IMR-90 (cell line): ENCODE measurements at regions not wholly inside any gene's neighbourhood (a gene's known extent, or its start where the extent isn't known, plus 50 kb on each side); places are given as distances from the start of the nearest gene placed in this dataset.

Experiments
- ATAC-seq: fragments of 200-7000 bp; cut with Tn5 transposase; 2 replicates; pipeline ENCODE4 v1.9.1; 2020; ENCODE audit warnings: low read depth, mild to moderate bottlenecking, moderate library complexity
- BruUV-seq: library from RNA; stranded (reverse); fragments of 400-500 nt; replicated peaks from 2 replicates; lab custom pipeline; 2021; lab: Mats Ljungman, UMichigan
- CTCF ChIA-PET: fragments of 300-600 bp; formaldehyde crosslinking; extraction: SDS; loops from one replicate; lab custom pipeline; 2021; ENCODE audit warnings: antibody characterized with exemption; lab: Yijun Ruan, JAX
- POLR2A ChIA-PET: fragments of 300-600 bp; sonication (Branson Sonifier 250); formaldehyde crosslinking; loops from one replicate; lab custom pipeline; 2022; ENCODE audit warnings: antibody characterized with exemption; ENCODE audit not compliant: unreplicated experiment; lab: Charles Lee
- DNase-seq: peaks from one replicate; pipeline ENCODE4 v3.0.0; 2013
- H2AFZ ChIP-seq: replicated peaks from 2 replicates; pipeline ENCODE3; 2013; ENCODE audit warnings: low read length, mild to moderate bottlenecking; ENCODE audit not compliant: poor library complexity
- H2AK5ac ChIP-seq: 2 replicates; pipeline ENCODE4 v1.6.1; 2013; ENCODE audit warnings: low read depth, low read length, inconsistent platforms
- H2AK9ac ChIP-seq: replicated peaks from 2 replicates; pipeline ENCODE3; 2013; ENCODE audit warnings: mild to moderate bottlenecking, low read depth, low read length, moderate library complexity; ENCODE audit not compliant: poor library complexity
- H2BK120ac ChIP-seq: 2 replicates; pipeline ENCODE4 v1.6.1; 2013; ENCODE audit warnings: low read depth, low read length, inconsistent platforms
- H2BK15ac ChIP-seq: 3 replicates; pipeline ENCODE4 v1.6.1; 2013; ENCODE audit warnings: low read depth, low read length, inconsistent platforms
- H2BK20ac ChIP-seq: 2 replicates; pipeline ENCODE4 v1.6.1; 2013; ENCODE audit warnings: low read depth, mild to moderate bottlenecking, inconsistent platforms, low read length, moderate library complexity
- H2BK5ac ChIP-seq: 2 replicates; pipeline ENCODE4 v1.6.1; 2013; ENCODE audit warnings: mild to moderate bottlenecking, low read depth, low read length, inconsistent platforms; ENCODE audit not compliant: poor library complexity, severe bottlenecking
- H3K14ac ChIP-seq: replicated peaks from 2 replicates; pipeline ENCODE4 v1.6.1; 2013; ENCODE audit warnings: low read depth, low read length, inconsistent platforms
- H3K18ac ChIP-seq: 2 replicates; pipeline ENCODE4 v1.6.1; 2013; ENCODE audit warnings: low read depth, low read length, control low read depth
- H3K23ac ChIP-seq: 2 replicates; pipeline ENCODE4 v1.6.1; 2013; ENCODE audit warnings: low read depth, low read length, inconsistent platforms
- H3K27ac ChIP-seq: 2 replicates; pipeline ENCODE4 v1.5.1; 2013; ENCODE audit warnings: mild to moderate bottlenecking, control low read depth, low read length; ENCODE audit not compliant: insufficient read depth
- H3K27me3 ChIP-seq: 2 replicates; pipeline ENCODE4 v1.6.1; 2013; ENCODE audit warnings: low read length; ENCODE audit not compliant: control insufficient read depth, insufficient read depth
- H3K36me3 ChIP-seq: 2 replicates; pipeline ENCODE4 v1.6.1; 2013; ENCODE audit warnings: low read length, mixed read lengths; ENCODE audit not compliant: control insufficient read depth, insufficient read depth
- H3K4ac ChIP-seq: 2 replicates; pipeline ENCODE4 v1.6.1; 2013; ENCODE audit warnings: low read depth, low read length, inconsistent platforms
- H3K4me1 ChIP-seq: 2 replicates; pipeline ENCODE4 v1.6.1; 2013; ENCODE audit warnings: low read length, mixed read lengths; ENCODE audit not compliant: control insufficient read depth, insufficient read depth
- H3K4me2 ChIP-seq: 2 replicates; pipeline ENCODE4 v1.6.1; 2013; ENCODE audit warnings: low read depth, mild to moderate bottlenecking, control low read depth, low read length, moderate library complexity
- H3K4me3 ChIP-seq: 2 replicates; pipeline ENCODE4 v1.5.1; 2013; ENCODE audit warnings: low read depth, mild to moderate bottlenecking, control low read depth, low read length, moderate library complexity; ENCODE audit not compliant: insufficient read depth
- H3K56ac ChIP-seq: 2 replicates; pipeline ENCODE4 v1.6.1; 2013; ENCODE audit warnings: low read length, inconsistent platforms; ENCODE audit not compliant: insufficient read depth; ENCODE audit errors: extremely low read depth
- H3K79me1 ChIP-seq, 2 experiments: 2 replicates each; pipeline ENCODE4 v1.6.1; 2013; ENCODE audit warnings: low read length in 2 of 2, inconsistent platforms in 1 of 2, low read depth in 1 of 2
- H3K9ac ChIP-seq: 2 replicates; pipeline ENCODE4 v1.6.1; 2013; ENCODE audit warnings: low read depth, low read length, control low read depth
- H3K9me1 ChIP-seq: 2 replicates; pipeline ENCODE4 v1.6.1; 2013; ENCODE audit warnings: low read length, inconsistent platforms; ENCODE audit not compliant: insufficient read depth
- H3K9me3 ChIP-seq: 2 replicates; pipeline ENCODE4 v1.6.1; 2013; ENCODE audit warnings: low read length; ENCODE audit not compliant: control insufficient read depth, insufficient read depth
- H4K20me1 ChIP-seq: 2 replicates; pipeline ENCODE4 v1.6.1; 2013; ENCODE audit warnings: low read length, inconsistent platforms; ENCODE audit not compliant: insufficient read depth
- H4K5ac ChIP-seq: 2 replicates; pipeline ENCODE4 v1.6.1; 2013; ENCODE audit warnings: mild to moderate bottlenecking, low read depth, low read length, control low read depth
- H4K8ac ChIP-seq, 2 experiments: 2 replicates each; pipeline ENCODE4 v1.6.1; 2013; ENCODE audit warnings: low read depth in 2 of 2, low read length in 2 of 2, control low read depth in 1 of 2, inconsistent platforms in 1 of 2
- H4K91ac ChIP-seq: 2 replicates; pipeline ENCODE4 v1.6.1; 2013; ENCODE audit warnings: low read depth, low read length, inconsistent platforms; ENCODE audit not compliant: insufficient read depth
- CEBPB ChIP-seq: IDR thresholded peaks from 2 replicates; pipeline ENCODE4 v1.6.1; 2012; ENCODE audit warnings: low read depth, low read length, improper control_type of control experiment
- MAFK ChIP-seq: IDR thresholded peaks from 2 replicates; pipeline ENCODE4 v1.6.1; 2012; ENCODE audit warnings: low read depth, low read length, improper control_type of control experiment
- MAZ ChIP-seq: IDR thresholded peaks from 2 replicates; pipeline ENCODE4 v1.6.1; 2012; ENCODE audit warnings: low read depth, mild to moderate bottlenecking, low read length, improper control_type of control experiment, moderate library complexity, borderline replicate concordance
- RAD21 ChIP-seq: IDR thresholded peaks from 2 replicates; pipeline ENCODE4 v1.6.1; 2012; ENCODE audit warnings: low read length, improper control_type of control experiment
- RFX5 ChIP-seq: IDR thresholded peaks from 2 replicates; pipeline ENCODE4 v1.8.0; 2012; ENCODE audit warnings: low read depth, mild to moderate bottlenecking, low read length, moderate library complexity
- SMC3 ChIP-seq: fragments of 150-350 bp; IDR thresholded peaks from 2 replicates; pipeline ENCODE4 v1.6.1; 2016; ENCODE audit warnings: low read depth, mild to moderate bottlenecking, antibody characterized with exemption, low read length, moderate library complexity
- WGBS, 2 experiments: methylation state at CpG; one replicate each; pipeline versions ENCODE4 v1.1.5 to v1.1.7; 2013; ENCODE audit warnings: missing lambda C conversion rate in 2 of 2; ENCODE audit not compliant: insufficient read length in 1 of 2; ENCODE audit errors: extremely low coverage in 2 of 2; 5-methylcytosine and 5-hydroxymethylcytosine counted together
- dilution Hi-C: fragments of 300-500 bp; cut with HindIII; formaldehyde crosslinking; loops from one replicate; pipeline ENCODE4 v1.14.3; 2018; ENCODE audit warnings: low sequenced_read_pairs; ENCODE audit not compliant: unreplicated experiment
- in situ Hi-C: fragments of 300-500 bp; cut with MboI; formaldehyde crosslinking; loops from 3 replicates; pipeline ENCODE4 v1.14.3; 2019; ENCODE audit warnings: low sequenced_read_pairs, inconsistent platforms, mixed read lengths
- intact Hi-C: fragments of 100-400 bp; cut with micrococcal nuclease; formaldehyde crosslinking; loops from 2 replicates; pipeline ENCODE4 v1.10.0; 2022
- TF ChIP-seq, protein P1 (sequence below): fragments of 150-350 bp; IDR thresholded peaks from 2 replicates; pipeline ENCODE4 v1.6.1; 2016; ENCODE audit warnings: low read depth, mild to moderate bottlenecking, low read length, moderate library complexity, borderline replicate concordance
- TF ChIP-seq, protein P2 (sequence below): fragments of 150-350 bp; IDR thresholded peaks from 2 replicates; pipeline ENCODE4 v1.6.1; 2017; ENCODE audit warnings: mild to moderate bottlenecking, antibody characterized with exemption, low read length, low read depth
- TF ChIP-seq, protein P3 (sequence below): conservative IDR thresholded peaks from 2 replicates; pipeline ENCODE4 v1.5.1; 2012; ENCODE audit warnings: mild to moderate bottlenecking, low read depth, low read length, improper control_type of control experiment

DNA sequence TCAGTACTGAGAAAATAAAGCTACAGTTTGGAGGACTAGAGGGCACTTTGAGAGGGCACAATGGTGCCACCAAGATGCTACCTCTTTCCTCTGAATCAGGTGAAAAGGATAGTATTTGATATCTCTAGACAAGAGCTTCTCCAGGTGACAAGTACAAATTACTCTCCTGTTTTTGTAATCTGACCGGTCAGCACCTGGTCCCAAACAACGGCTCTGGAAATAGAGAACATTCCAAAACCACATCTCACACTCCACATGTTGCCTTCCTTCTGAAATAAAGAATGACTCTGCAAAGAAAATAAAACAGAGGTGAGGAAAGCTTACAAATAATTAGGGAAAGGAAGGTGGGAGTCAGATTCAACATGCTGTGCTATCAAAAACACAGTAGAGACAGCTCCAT, 51.3 kb upstream of the CITED2 start:
- Histone ChIP-seq H3K36me3 (no peaks in the 10 kb centered on the region), H3K27ac (no peak overlapping the region), H4K5ac (no peak overlapping the region), H3K4me1 (no peaks in the 10 kb centered on the region), H2BK15ac (no peak overlapping the region), H3K56ac (no peak overlapping the region), H2AFZ (no peak overlapping the region), H4K20me1 (no peaks in the 10 kb centered on the region), H4K91ac (no peak overlapping the region), H2BK20ac (no peak overlapping the region), H2AK5ac (no peak overlapping the region), H3K9me3 (no peaks in the 10 kb centered on the region), H3K4me2 (no peak overlapping the region), H3K4me3 (no peak overlapping the region), H3K4ac (no peak overlapping the region), H3K9ac (no peak overlapping the region), H4K8ac (no peak overlapping the region), H3K79me1 (no peaks in the 10 kb centered on the region), H2BK120ac (no peak overlapping the region), H3K9me1 (no peaks in the 10 kb centered on the region), H3K27me3 (no peaks in the 10 kb centered on the region), H3K23ac (no peak overlapping the region), H3K14ac (no peak overlapping the region), H2AK9ac (no peak overlapping the region), H2BK5ac (no peak overlapping the region), H3K18ac (no peak overlapping the region)
- TF ChIP-seq, protein P1, sequence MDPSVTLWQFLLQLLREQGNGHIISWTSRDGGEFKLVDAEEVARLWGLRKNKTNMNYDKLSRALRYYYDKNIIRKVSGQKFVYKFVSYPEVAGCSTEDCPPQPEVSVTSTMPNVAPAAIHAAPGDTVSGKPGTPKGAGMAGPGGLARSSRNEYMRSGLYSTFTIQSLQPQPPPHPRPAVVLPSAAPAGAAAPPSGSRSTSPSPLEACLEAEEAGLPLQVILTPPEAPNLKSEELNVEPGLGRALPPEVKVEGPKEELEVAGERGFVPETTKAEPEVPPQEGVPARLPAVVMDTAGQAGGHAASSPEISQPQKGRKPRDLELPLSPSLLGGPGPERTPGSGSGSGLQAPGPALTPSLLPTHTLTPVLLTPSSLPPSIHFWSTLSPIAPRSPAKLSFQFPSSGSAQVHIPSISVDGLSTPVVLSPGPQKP, result no peak
- TF ChIP-seq MAZ (no peak), RFX5 (no peak), MAFK (no peak), RAD21 (no peak), CEBPB (no peak), SMC3 (no peak)
- TF ChIP-seq, protein P2, sequence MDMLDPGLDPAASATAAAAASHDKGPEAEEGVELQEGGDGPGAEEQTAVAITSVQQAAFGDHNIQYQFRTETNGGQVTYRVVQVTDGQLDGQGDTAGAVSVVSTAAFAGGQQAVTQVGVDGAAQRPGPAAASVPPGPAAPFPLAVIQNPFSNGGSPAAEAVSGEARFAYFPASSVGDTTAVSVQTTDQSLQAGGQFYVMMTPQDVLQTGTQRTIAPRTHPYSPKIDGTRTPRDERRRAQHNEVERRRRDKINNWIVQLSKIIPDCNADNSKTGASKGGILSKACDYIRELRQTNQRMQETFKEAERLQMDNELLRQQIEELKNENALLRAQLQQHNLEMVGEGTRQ, result no peak
- TF ChIP-seq, protein P3, sequence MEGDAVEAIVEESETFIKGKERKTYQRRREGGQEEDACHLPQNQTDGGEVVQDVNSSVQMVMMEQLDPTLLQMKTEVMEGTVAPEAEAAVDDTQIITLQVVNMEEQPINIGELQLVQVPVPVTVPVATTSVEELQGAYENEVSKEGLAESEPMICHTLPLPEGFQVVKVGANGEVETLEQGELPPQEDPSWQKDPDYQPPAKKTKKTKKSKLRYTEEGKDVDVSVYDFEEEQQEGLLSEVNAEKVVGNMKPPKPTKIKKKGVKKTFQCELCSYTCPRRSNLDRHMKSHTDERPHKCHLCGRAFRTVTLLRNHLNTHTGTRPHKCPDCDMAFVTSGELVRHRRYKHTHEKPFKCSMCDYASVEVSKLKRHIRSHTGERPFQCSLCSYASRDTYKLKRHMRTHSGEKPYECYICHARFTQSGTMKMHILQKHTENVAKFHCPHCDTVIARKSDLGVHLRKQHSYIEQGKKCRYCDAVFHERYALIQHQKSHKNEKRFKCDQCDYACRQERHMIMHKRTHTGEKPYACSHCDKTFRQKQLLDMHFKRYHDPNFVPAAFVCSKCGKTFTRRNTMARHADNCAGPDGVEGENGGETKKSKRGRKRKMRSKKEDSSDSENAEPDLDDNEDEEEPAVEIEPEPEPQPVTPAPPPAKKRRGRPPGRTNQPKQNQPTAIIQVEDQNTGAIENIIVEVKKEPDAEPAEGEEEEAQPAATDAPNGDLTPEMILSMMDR, result no peak
- no peak for DNase-seq
- dilution Hi-C loops, result no loop called here
- WGBS, 2 experiments, result 60% methylated on average over 2 of the region's 2 CpGs; no CpG with 5 or more reads in 1 of the 2 experiments
- ChIA-PET POLR2A (no interaction called here), CTCF (interaction anchor here (0.6 kb wide), 1 partner anchor 1625 kb away, joined by 3 read pairs; no protein-coding TSS in a partner anchor)
- no peak for ATAC-seq
- intact Hi-C loops, result no loop called here
- BruUV-seq, result no TSS peak
- in situ Hi-C loops, result no loop called here
